ENCODE measurements at regions not wholly inside any gene's neighbourhood (a gene's known extent, or its start where the extent isn't known, plus 50 kb on each side); places are given as distances from the start of the nearest gene placed in this dataset.

DNA sequence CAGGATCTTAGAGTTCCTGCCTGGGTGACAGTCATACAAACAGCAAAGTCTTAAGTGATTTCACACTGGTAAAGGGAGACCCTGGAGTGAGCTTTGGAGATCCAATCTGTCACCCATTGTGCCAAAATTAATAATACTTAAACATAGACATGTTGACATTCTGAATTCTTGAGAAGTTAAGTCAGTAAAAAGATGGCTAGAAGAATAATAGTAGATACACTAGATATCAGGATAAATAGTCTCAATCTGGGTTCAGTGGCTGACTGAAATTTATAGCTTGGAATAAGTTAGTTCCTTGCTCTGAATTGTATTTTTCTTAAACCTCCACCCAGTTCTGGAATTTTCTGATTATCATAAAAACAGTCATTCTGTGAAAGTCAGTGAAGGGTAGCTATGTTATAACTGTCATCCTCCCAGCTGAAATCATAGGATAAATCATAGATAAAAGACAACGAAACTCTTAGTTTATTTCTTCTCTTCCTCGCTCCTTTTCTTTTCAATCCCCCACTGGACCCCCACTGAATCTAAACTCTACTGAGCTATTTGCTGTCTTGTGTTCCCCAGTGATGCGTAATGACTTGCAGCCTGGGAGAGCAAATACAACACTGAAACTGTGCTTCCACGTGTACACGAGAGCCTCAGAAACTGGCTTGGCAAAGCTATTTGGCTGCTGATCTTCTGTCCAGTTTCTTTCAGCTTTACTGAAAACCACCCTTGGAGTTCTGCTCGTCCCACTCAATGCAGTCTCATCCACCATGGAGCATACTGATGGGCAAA, 175.4 kb upstream of the TP63 start:
- FAIRE-seq (no peak), DNase-seq (ENCODE audit: low read depth) (no peak)
- Histone ChIP-seq H3K27me3 (ENCODE audit: control insufficient read depth, insufficient read depth, low read length) (no peaks in the 10 kb centered on the region), H3K4me3 (ENCODE audit: low read depth, low read length) (no peak overlapping the region), H3K36me3 (ENCODE audit: control insufficient read depth, insufficient read depth, low read length) (no peaks in the 10 kb centered on the region)
- TF ChIP-seq, protein P1, sequence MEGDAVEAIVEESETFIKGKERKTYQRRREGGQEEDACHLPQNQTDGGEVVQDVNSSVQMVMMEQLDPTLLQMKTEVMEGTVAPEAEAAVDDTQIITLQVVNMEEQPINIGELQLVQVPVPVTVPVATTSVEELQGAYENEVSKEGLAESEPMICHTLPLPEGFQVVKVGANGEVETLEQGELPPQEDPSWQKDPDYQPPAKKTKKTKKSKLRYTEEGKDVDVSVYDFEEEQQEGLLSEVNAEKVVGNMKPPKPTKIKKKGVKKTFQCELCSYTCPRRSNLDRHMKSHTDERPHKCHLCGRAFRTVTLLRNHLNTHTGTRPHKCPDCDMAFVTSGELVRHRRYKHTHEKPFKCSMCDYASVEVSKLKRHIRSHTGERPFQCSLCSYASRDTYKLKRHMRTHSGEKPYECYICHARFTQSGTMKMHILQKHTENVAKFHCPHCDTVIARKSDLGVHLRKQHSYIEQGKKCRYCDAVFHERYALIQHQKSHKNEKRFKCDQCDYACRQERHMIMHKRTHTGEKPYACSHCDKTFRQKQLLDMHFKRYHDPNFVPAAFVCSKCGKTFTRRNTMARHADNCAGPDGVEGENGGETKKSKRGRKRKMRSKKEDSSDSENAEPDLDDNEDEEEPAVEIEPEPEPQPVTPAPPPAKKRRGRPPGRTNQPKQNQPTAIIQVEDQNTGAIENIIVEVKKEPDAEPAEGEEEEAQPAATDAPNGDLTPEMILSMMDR (IDR thresholded peaks at IDR 0.05; ENCODE audit: insufficient read depth, low read length, severe bottlenecking), result no peak

DNA sequence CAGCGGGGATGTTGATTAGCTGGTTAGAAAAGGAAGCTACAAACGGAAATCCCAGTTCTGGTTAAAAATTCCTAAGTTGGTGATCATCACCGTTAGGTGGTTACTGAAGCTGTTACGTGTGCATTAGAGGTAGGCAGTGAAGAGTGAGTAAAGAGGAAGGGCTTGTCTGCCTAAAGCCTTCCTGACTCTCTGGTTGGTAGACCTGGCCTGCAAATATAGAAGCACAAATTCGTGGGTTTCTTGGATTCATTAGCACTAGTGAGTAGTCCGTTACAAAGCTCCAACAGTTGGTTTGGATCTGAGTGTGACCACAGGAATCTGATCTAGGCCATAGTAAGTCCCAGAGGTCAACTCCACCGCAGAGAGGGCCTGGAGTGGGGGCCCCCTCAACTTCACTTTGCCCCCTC, 174.0 kb upstream of the TP63 start:
- peak; percentile 63 for DNase-seq (ENCODE audit: low read depth)
- no peak overlapping the region for H3K4me3 ChIP-seq (ENCODE audit: low read depth, low read length)
- TF ChIP-seq, protein P1 (IDR thresholded peaks at IDR 0.05; ENCODE audit: insufficient read depth, low read length, severe bottlenecking), result no peak
- no peaks in the 10 kb centered on the region for H3K36me3 ChIP-seq (ENCODE audit: control insufficient read depth, insufficient read depth, low read length)
- no peaks in the 10 kb centered on the region for H3K27me3 ChIP-seq (ENCODE audit: control insufficient read depth, insufficient read depth, low read length)
- no peak for FAIRE-seq

DNA sequence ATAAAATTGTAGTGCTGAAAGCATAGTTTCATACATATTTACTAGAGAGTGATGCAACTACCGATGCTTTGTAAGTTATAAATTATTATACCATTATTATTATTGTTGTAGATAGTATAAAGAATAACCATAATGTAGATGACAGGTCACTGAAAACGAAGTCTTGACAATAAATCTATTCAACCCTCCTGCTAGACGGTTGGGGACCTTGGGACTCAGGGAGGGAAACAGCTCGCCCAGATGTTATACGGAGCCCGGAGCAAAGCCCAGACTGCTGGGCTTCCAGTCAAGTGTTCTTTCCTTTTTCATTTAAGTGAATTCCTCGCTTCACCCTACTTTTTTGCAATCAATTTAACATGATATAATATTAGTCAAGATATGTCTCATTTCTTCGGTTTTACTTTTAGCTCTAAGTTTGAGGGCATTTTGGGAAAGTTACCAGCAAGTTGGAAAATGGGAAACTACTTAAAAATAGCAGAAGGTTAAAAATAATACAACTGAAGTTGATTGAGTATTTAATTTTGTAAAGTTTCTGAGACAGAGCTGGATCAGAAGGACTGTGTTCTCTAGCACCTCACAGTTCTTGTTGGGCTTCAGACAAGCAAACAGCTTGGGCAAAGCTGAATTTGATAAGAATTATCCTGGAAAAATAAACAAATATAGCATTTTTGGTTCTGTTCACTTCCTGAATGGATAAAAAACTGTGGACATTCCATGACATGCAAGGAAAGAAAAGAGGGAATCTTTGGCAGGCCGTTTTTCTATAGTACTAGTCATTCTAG, 173.4 kb upstream of the TP63 start:
- Histone ChIP-seq H3K36me3 (ENCODE audit: control insufficient read depth, insufficient read depth, low read length) (no peaks in the 10 kb centered on the region), H3K27me3 (ENCODE audit: control insufficient read depth, insufficient read depth, low read length) (no peaks in the 10 kb centered on the region), H3K4me3 (ENCODE audit: low read depth, low read length) (no peak overlapping the region)
- TF ChIP-seq, protein P1 (IDR thresholded peaks at IDR 0.05; ENCODE audit: insufficient read depth, low read length, severe bottlenecking), result no peak
- no peak for DNase-seq (ENCODE audit: low read depth)
- FAIRE-seq, result no peak

DNA sequence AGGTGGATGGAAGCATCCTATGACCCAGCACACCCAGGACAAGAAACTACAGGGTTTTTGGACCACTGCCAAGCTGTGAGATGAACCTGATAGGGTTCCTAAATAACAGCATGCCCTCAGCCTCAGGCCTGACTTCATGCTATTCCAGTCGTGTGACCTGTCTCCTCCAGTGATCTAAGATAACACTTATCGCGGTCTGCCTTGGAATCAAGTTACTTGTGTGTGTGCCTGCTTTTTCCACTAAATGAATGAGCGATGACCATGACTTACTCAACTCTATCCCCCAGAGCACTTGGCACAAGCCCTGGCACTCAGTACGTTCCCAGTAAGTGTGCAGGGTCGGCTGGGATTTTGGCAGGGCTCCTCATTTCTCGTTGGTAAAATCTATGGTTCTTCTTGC, 172.7 kb upstream of the TP63 start:
- TF ChIP-seq, protein P1 (IDR thresholded peaks at IDR 0.05; ENCODE audit: insufficient read depth, low read length, severe bottlenecking), result no peak
- H3K4me3 ChIP-seq (ENCODE audit: low read depth, low read length), result no peak overlapping the region
- DNase-seq (ENCODE audit: low read depth) (peak; percentile 72), FAIRE-seq (peak; percentile 81)
- H3K27me3 ChIP-seq (ENCODE audit: control insufficient read depth, insufficient read depth, low read length), result no peaks in the 10 kb centered on the region
- H3K36me3 ChIP-seq (ENCODE audit: control insufficient read depth, insufficient read depth, low read length), result no peaks in the 10 kb centered on the region

DNA sequence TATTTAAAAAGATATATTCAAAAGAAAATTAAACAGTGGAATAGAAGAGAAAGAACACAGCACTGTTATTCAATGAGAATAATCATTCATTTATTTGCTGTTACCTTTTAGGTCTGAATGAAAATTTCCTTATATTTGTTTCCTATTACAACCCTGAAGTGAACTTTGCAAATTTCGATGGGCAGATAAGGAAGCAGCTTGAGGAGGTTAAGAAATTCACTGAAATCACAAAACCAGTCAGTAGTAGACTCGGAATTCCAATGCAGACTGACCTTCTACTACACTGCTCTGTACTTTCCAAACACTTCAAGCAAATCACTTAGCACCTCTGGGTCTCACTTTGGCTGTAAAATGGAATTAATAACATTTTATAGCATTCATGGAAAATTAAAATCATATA, 172.0 kb upstream of the TP63 start:
- Histone ChIP-seq H3K36me3 (ENCODE audit: control insufficient read depth, insufficient read depth, low read length) (no peaks in the 10 kb centered on the region), H3K27me3 (ENCODE audit: control insufficient read depth, insufficient read depth, low read length) (no peaks in the 10 kb centered on the region), H3K4me3 (ENCODE audit: low read depth, low read length) (no peak overlapping the region)
- no peak for FAIRE-seq
- DNase-seq (ENCODE audit: low read depth), result no peak
- TF ChIP-seq, protein P1 (IDR thresholded peaks at IDR 0.05; ENCODE audit: insufficient read depth, low read length, severe bottlenecking), result no peak

All from bronchial epithelial cell (primary cell).